A673 (cell line): ENCODE measurements at regions not wholly inside any gene's neighbourhood (a gene's known extent, or its start where the extent isn't known, plus 50 kb on each side); places are given as distances from the start of the nearest gene placed in this dataset.

Experiments used
- BruUV-seq: library from RNA; stranded (reverse); fragments of 400-500 nt; replicated peaks from 2 replicates; lab custom pipeline; 2021; lab: Mats Ljungman, UMichigan
- CTCF ChIA-PET: fragments of 300-600 bp; sonication (Branson Sonifier 250); formaldehyde crosslinking; loops from one replicate; lab custom pipeline; 2022; ENCODE audit warnings: antibody characterized with exemption; lab: Charles Lee
- POLR2A ChIA-PET: fragments of 300-600 bp; sonication (Branson Sonifier 250); formaldehyde crosslinking; loops from one replicate; lab custom pipeline; 2022; ENCODE audit warnings: antibody characterized with exemption; ENCODE audit not compliant: low non-redundant PET; lab: Charles Lee
- DNase-seq: peaks from one replicate; pipeline ENCODE4 v3.0.0-alpha.2; 2015; ENCODE audit warnings: low spot score
- H3K27ac ChIP-seq: fragments of 200-600 bp; sonication (generic); 2 replicates; pipeline ENCODE4 v1.5.1; 2016; ENCODE audit warnings: mixed run types, low read depth, mild to moderate bottlenecking, mixed read lengths, antibody characterized with exemption, low read length; ENCODE audit not compliant: poor library complexity, severe bottlenecking
- H3K27me3 ChIP-seq: fragments of 200-600 bp; sonication (generic); replicated peaks from 2 replicates; pipeline ENCODE4 v1.6.1; 2017; ENCODE audit warnings: mixed run types, low read depth, mild to moderate bottlenecking, mixed read lengths, antibody characterized with exemption, low read length; ENCODE audit not compliant: insufficient read depth, poor library complexity
- H3K36me3 ChIP-seq: fragments of 200-600 bp; sonication (generic); 2 replicates; pipeline ENCODE4 v1.6.1; 2016; ENCODE audit warnings: mixed run types, mild to moderate bottlenecking, mixed read lengths, antibody characterized with exemption, low read length; ENCODE audit not compliant: insufficient read depth, poor library complexity, severe bottlenecking
- H3K4me1 ChIP-seq: fragments of 200-600 bp; sonication (generic); 2 replicates; pipeline ENCODE4 v1.6.1; 2017; ENCODE audit warnings: mixed run types, mild to moderate bottlenecking, mixed read lengths, antibody characterized with exemption, low read length; ENCODE audit not compliant: insufficient read depth, poor library complexity, severe bottlenecking
- H3K4me3 ChIP-seq: fragments of 200-600 bp; sonication (generic); 2 replicates; pipeline ENCODE4 v1.5.1; 2016; ENCODE audit warnings: low read depth, mixed run types, mild to moderate bottlenecking, mixed read lengths, low read length; ENCODE audit not compliant: poor library complexity, severe bottlenecking
- H3K9me3 ChIP-seq: fragments of 200-600 bp; sonication (generic); 2 replicates; pipeline ENCODE4 v1.6.1; 2016; ENCODE audit warnings: mixed run types, low read depth, mild to moderate bottlenecking, mixed read lengths, antibody characterized with exemption, low read length; ENCODE audit not compliant: poor library complexity, severe bottlenecking
- CTCF ChIP-seq: fragments of 300-800, 200-600 bp; sonication (generic); conservative IDR thresholded peaks from 2 replicates; pipeline ENCODE4 v1.5.1; 2017; ENCODE audit warnings: low read depth, mild to moderate bottlenecking, antibody characterized with exemption, low read length, moderate library complexity, mixed read lengths
- EZH2 ChIP-seq: fragments of 200-600 bp; sonication (generic); IDR thresholded peaks from 2 replicates; pipeline ENCODE4 v1.6.1; 2017; ENCODE audit warnings: borderline replicate concordance, low read depth, mild to moderate bottlenecking, mixed read lengths, antibody characterized with exemption, low read length; ENCODE audit not compliant: poor library complexity, severe bottlenecking
- intact Hi-C: fragments of 100-400 bp; cut with micrococcal nuclease; formaldehyde crosslinking; loops from one replicate; pipeline ENCODE4 v1.10.0; 2022; ENCODE audit not compliant: unreplicated experiment

- intact Hi-C loops = no loop called here
- no peak overlapping the region for H3K27ac ChIP-seq
- no peaks in the 10 kb centered on the region for H3K9me3 ChIP-seq
- TF ChIP-seq CTCF = no peak
- TF ChIP-seq EZH2 = no peak
- no peak for DNase-seq
- H3K4me1 ChIP-seq = no peaks in the 10 kb centered on the region
- H3K4me3 ChIP-seq = no peak overlapping the region
- peaks cover 27% of the 10 kb centered on the region for H3K27me3 ChIP-seq
- no TSS peak for BruUV-seq
- ChIA-PET POLR2A (no interaction called here), CTCF (no interaction called here)
- no peaks in the 10 kb centered on the region for H3K36me3 ChIP-seq
Observed at GRCh38 chr10:121154310-121154709, 303.1 kb downstream of the WDR11 start.

GRCh38 chr10:121154846-121155245, 303.7 kb downstream of the WDR11 start:
- TF ChIP-seq CTCF (no peak), EZH2 (no peak)
- no peaks in the 10 kb centered on the region for H3K4me1 ChIP-seq
- no peaks in the 10 kb centered on the region for H3K36me3 ChIP-seq
- peaks cover 33% of the 10 kb centered on the region for H3K27me3 ChIP-seq
- POLR2A ChIA-PET = no interaction called here
- no peak overlapping the region for H3K4me3 ChIP-seq
- intact Hi-C loops = no loop called here
- no peak for DNase-seq
- CTCF ChIA-PET = no interaction called here
- BruUV-seq = no TSS peak
- H3K9me3 ChIP-seq = no peaks in the 10 kb centered on the region
- no peak overlapping the region for H3K27ac ChIP-seq

GRCh38 chr10:121155742-121156474, 304.7 kb downstream of the WDR11 start:
- no peak for DNase-seq
- intact Hi-C loops = no loop called here
- Histone ChIP-seq H3K36me3 (no peaks in the 10 kb centered on the region), H3K27me3 (peaks cover 42% of the 10 kb centered on the region), H3K9me3 (no peaks in the 10 kb centered on the region), H3K4me1 (no peaks in the 10 kb centered on the region), H3K27ac (no peak overlapping the region), H3K4me3 (no peak overlapping the region)
- no TSS peak for BruUV-seq
- ChIA-PET POLR2A (no interaction called here), CTCF (no interaction called here)
- no peak for TF ChIP-seq EZH2
- TF ChIP-seq CTCF = no peak
